Stomach (tissue), 8 donors: ENCODE measurements at regions not wholly inside any gene's neighbourhood (a gene's known extent, or its start where the extent isn't known, plus 50 kb on each side); places are given as distances from the start of the nearest gene placed in this dataset.
"Not testable (repeated sequence)": the region's sequence is repeated elsewhere in the genome, so short reads cannot be mapped to it uniquely, and the experiment has no call there.

Experiments used
- DNase-seq, 2 donors: peaks; one replicate each; pipeline versions ENCODE4 v3.0.0 to v3.0.0-alpha.2; 2013 to 2019
- H3K27ac ChIP-seq, 5 donors: fragments of 200-600 bp in 4 of 5; sonication (generic) in 4 of 5; one replicate each; pipeline ENCODE4 v1.5.1; 2013 to 2019; ENCODE audit warnings: mild to moderate bottlenecking in 1 of 5, moderate library complexity in 1 of 5
- H3K27me3 ChIP-seq, 3 donors: fragments of 200-600 bp; sonication (generic); one replicate each; pipeline ENCODE4 v1.5.1; 2017 to 2019; ENCODE audit warnings: mixed run types in 1 of 3
- H3K36me3 ChIP-seq, 4 donors: fragments of 200-600 bp; sonication (generic); 1 replicate in 3 of 4; 2 replicates in 1 of 4; pipeline ENCODE4 v1.5.1; 2016 to 2019
- H3K4me1 ChIP-seq, 4 donors: fragments of 200-600 bp; sonication (generic); one replicate each; pipeline ENCODE4 v1.5.1; 2016 to 2019
- H3K4me3 ChIP-seq, 4 donors: fragments of 200-600 bp; sonication (generic) in 3 of 4; one replicate each; pipeline ENCODE4 v1.5.1; 2016 to 2019; ENCODE audit warnings: mild to moderate bottlenecking in 1 of 4
- H3K9me3 ChIP-seq, 4 donors: fragments of 200-600 bp; sonication (generic); one replicate each; pipeline ENCODE4 v1.5.1; 2016 to 2019
- CTCF ChIP-seq, 7 experiments: fragments of 450-650 bp in 4 of 7; fragments of 200-600 bp in 3 of 7; sonication (generic) in 3 of 7; IDR thresholded peaks; one replicate each; pipeline ENCODE4 v1.5.1; 2016 to 2019; ENCODE audit warnings: antibody characterized with exemption in 7 of 7, control low read depth in 2 of 7, mild to moderate bottlenecking in 1 of 7
- EP300 ChIP-seq: sonication (generic); formaldehyde crosslinking; IDR thresholded peaks from one replicate; pipeline ENCODE4 v1.6.1; 2017; ENCODE audit warnings: antibody characterized with exemption
- POLR2A ChIP-seq, 4 donors: fragments of 450-650 bp; IDR thresholded peaks; one replicate each; pipeline ENCODE4 v1.6.1; 2016; ENCODE audit warnings: antibody characterized with exemption in 4 of 4, control low read depth in 2 of 4, mild to moderate bottlenecking in 1 of 4, moderate library complexity in 1 of 4
- POLR2AphosphoS5 ChIP-seq, 3 donors: sonication (generic); formaldehyde crosslinking; IDR thresholded peaks; one replicate each; pipeline ENCODE4 v1.6.1; 2016; ENCODE audit warnings: antibody characterized with exemption in 3 of 3
- WGBS, 5 donors: extraction: QIAGEN DNeasy Blood & Tissue Kit in 3 of 5; methylation state at CpG; one replicate each; pipeline versions ENCODE4 v1.1.5 to v1.1.7; 2013 to 2018; 5-methylcytosine and 5-hydroxymethylcytosine counted together
- intact Hi-C: fragments of 100-400 bp; cut with DNase I; formaldehyde crosslinking; loops from one replicate; pipeline ENCODE4 v1.15.1; 2023; ENCODE audit warnings: low total_unique reads
- donor health status: healthy with polysubstance abuse.
- donor health status: Bipolar disorder and iron deficiency.
- donor health status: healthy.

DNA sequence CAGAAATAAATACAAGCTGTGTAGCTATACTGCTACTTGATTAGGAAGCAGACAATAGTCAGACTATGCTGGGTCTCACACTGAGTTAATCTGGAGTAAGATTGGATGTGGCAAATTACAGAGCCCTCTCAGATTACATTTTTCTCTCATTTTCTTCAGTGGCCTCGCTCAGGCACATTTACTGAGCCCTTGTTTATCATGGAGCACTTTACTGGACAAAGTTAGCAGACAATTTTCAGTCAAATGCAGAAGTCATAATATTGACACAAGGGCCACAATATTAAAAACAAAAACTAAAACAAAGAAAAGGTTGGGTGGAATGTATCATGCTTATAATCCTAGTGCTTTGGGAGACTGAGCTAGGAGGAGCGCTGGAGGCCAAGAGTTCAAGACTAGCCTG, 95.0 kb upstream of the MAP3K7 start:
- 61 to 81% (median 73%) methylated on average over 2 of the region's 2 CpGs for WGBS, 5 donors
- Histone ChIP-seq H3K4me3 (no peak overlapping the region), H3K9me3 (no peaks in the 10 kb centered on the region), H3K4me1 (no peaks in the 10 kb centered on the region), H3K27ac (no peak overlapping the region), H3K27me3 (no peaks in the 10 kb centered on the region), H3K36me3 (no peaks in the 10 kb centered on the region)
- intact Hi-C loops: no loop called here
- DNase-seq: no peak
- no peak for TF ChIP-seq POLR2AphosphoS5 (IDR thresholded peaks at IDR 0.05)
- no peak for TF ChIP-seq POLR2A (IDR thresholded peaks at IDR 0.05)
- TF ChIP-seq EP300: no peak
- no peak for TF ChIP-seq CTCF (IDR thresholded peaks at IDR 0.05)

DNA sequence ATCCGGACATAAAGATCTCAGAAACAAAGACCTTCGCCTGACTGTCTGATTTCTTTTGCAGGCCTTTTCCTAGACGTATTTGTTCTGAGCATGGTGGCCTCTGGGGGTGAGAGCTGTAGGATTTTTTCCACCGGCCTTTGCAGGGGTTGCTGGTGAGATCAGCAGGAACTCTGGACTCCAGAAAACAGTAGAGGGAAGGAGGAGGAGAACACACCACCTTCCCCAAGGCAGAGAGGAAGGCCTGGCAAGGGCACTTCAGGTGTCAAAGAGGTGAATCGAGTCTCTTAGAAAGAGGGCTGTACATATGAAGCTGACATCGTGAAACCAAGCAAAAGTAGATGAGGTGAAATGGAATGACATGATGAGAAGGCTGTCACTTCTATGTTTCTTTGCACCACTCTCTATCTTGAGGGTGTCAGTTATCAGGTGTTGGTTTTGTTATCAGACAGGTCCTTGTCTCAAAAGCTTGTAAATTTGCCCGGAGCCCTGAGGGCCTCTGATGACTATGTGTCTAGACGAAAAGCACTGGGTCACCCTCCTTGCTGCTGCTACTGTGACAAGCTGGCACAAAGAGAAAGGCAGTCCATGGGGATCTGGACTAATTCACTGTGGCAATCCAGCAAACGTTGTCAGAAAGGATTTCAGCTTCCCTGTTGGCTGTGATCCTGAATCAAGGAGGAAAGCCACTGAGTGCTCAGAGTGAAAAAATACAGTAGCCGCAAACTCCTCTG, 91.3 kb upstream of the MAP3K7 start:
- no peak overlapping the region for H3K27ac ChIP-seq
- no peaks in the 10 kb centered on the region for H3K4me1 ChIP-seq
- no peak overlapping the region for H3K4me3 ChIP-seq
- no peak for TF ChIP-seq CTCF (IDR thresholded peaks at IDR 0.05)
- no peaks in the 10 kb centered on the region for H3K36me3 ChIP-seq
- DNase-seq: no peak
- 54 to 62% (median 58%) methylated on average over 9 to 10 of the region's 10 CpGs for WGBS, 5 donors
- intact Hi-C loops: no loop called here
- no peaks in the 10 kb centered on the region for H3K27me3 ChIP-seq
- H3K9me3 ChIP-seq: no peaks in the 10 kb centered on the region

GRCh38 chr6:90677440-90677839, 90.6 kb upstream of the MAP3K7 start:
- no peak overlapping the region for H3K4me3 ChIP-seq
- no peaks in the 10 kb centered on the region for H3K27me3 ChIP-seq
- no peaks in the 10 kb centered on the region for H3K9me3 ChIP-seq
- H3K27ac ChIP-seq: no peak overlapping the region
- TF ChIP-seq POLR2A (IDR thresholded peaks at IDR 0.05): no peak
- TF ChIP-seq POLR2AphosphoS5 (IDR thresholded peaks at IDR 0.05): no peak
- TF ChIP-seq EP300: no peak
- no peak for TF ChIP-seq CTCF (IDR thresholded peaks at IDR 0.05)
- intact Hi-C loops: no loop called here
- peak in 1 of 2 donors; percentile 10 for DNase-seq
- 64 to 84% (median 77%) methylated on average over 4 of the region's 4 CpGs for WGBS, 5 donors
- no peaks in the 10 kb centered on the region for H3K4me1 ChIP-seq
- no peaks in the 10 kb centered on the region for H3K36me3 ChIP-seq

DNA sequence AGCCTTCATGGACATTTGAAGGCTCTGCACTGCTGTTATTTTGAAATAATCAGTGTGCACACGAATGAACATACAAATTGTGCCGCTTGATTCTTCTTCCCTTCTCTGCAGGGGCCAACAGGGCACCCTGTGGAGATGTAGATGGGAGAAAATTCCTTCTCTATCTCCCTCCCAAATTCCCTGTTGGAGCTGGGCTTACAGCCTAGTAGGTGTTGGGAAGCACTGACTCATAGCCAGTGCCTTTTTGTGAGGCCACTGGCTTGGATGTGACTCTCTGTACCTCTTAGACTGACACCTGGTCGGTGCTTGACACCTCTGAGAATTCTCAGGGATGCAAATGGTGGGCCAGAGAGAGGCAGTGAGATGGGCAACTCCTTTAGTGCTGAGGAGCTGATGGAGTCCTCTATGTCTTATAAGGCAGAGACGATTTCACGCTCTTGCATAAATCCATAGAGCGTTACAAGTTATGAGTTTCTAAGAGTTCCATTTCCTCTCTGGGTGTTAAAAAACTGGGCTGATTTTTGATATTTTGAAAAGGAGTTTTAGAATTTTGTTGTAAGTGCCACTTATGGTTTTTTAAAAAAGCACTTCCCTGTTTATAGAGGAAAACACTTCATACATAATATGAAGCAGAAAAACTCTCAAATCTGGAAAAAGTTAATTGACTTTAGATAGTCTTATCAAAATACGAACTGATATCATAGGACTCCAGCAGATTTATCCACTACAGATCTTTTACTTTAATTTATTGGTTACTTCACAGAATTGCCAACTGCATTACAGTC, 89.8 kb upstream of the MAP3K7 start:
- no peak overlapping the region for H3K27ac ChIP-seq
- H3K9me3 ChIP-seq: no peaks in the 10 kb centered on the region
- H3K4me3 ChIP-seq: no peak overlapping the region
- TF ChIP-seq CTCF (IDR thresholded peaks at IDR 0.05) (no peak), EP300 (no peak)
- 61 to 68% (median 64%) methylated on average over 7 of the region's 7 CpGs for WGBS, 5 donors
- no peaks in the 10 kb centered on the region for H3K36me3 ChIP-seq
- no peak for DNase-seq
- no peaks in the 10 kb centered on the region for H3K27me3 ChIP-seq
- H3K4me1 ChIP-seq: no peaks in the 10 kb centered on the region
- intact Hi-C loops: no loop called here

GRCh38 chr6:90675107-90675506, 88.2 kb upstream of the MAP3K7 start:
- WGBS, 5 donors: 84 to 89% (median 87%) methylated on average over 4 to 8 of the region's 8 CpGs
- DNase-seq, H3K4me3 ChIP-seq, H3K36me3 ChIP-seq, H3K27me3 ChIP-seq, H3K9me3 ChIP-seq, H3K27ac ChIP-seq, intact Hi-C loops, H3K4me1 ChIP-seq: not testable (repeated sequence)

DNA sequence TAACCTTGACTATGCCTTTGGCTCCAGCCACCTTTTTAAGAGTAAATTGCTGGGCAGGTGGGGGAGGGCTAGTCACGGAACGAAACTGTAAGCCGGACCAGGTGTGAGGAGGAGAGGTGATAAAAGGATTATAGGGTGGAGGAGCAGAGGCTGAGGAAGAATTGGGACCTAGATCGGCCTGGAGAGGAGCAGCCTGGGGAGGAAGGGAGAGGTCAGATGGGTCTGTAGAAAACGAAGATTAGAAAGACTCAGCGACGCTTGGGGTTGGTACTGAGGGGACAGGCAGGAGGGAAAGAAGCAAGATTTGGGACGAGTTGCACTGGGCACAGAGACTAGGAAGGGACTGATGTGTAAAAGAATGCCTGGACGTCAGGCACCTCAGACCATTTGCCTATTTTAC, 87.2 kb upstream of the MAP3K7 start:
- H3K27ac ChIP-seq, H3K4me3 ChIP-seq, intact Hi-C loops, DNase-seq, H3K36me3 ChIP-seq, H3K27me3 ChIP-seq, H3K9me3 ChIP-seq, H3K4me1 ChIP-seq: not testable (repeated sequence)
- 52 to 64% (median 57%) methylated on average over 7 to 9 of the region's 9 CpGs for WGBS, 5 donors
